ENCODE measurements at regions not wholly inside any gene's neighbourhood (a gene's known extent, or its start where the extent isn't known, plus 50 kb on each side); places are given as distances from the start of the nearest gene placed in this dataset.

GRCh38 chr14:101219896-101220703 lies 316.6 kb upstream of the RTL1 start:
- no peak for DNase-seq

- no peak for DNase-seq
These were observed 317.5 kb upstream of the RTL1 start for GRCh38 chr14:101220921-101221510.

DNA sequence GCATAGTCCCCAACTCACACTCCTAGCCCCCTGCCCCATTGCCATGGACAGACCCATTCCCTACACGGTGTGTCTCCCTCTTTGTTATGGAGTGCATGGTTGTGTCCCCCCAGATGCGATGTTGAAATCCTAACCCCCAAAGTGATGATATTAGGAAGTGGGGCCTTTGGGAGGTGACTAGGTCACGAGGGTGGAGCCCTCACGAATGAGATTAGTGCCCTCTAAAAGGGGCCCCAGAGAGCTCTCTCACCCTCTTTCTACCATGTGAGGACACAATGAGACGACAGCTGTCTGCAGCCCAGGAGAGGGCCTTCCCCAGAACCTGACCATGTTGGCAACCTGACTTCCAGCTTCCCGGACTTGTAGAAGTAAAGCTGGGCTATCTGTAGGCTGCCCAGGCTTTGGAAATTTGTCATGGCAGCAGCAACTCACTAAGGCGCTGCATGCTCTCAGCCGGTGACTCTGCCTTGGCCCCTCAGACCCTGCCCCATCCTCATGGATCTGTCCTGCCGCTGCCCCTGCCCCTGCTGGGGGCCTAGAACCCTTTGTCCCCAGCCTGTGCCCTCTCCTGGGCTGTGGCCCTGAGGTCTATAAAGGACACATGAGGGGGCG lies 318.1 kb upstream of the RTL1 start:
- DNase-seq = no peak

- DNase-seq = no peak
These were observed 319.0 kb upstream of the RTL1 start for GRCh38 chr14:101222362-101223070.

DNA sequence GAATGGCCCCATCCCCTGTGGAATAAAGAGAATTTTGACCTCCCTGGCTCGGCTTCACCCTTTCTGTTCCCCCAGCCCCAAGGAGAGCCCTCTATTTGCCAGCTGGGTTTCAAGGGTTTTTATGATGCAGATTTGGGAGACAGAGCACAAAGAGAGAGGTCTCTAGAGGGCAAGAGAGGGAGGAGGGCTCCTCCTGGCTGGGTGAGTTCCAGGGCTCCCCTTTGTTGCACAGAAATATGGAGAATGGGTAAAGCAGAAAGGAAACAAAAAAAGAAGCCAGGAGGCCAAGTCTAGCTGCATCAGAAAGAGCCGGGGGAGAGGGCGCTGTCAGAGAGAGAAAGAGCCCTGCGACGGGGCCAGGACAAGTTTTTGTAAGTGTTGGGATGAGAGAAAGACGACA lies 319.6 kb upstream of the RTL1 start:
- DNase-seq = no peak

GRCh38 chr14:101223561-101224162 lies 320.1 kb upstream of the RTL1 start:
- DNase-seq = no peak

- no peak for DNase-seq
These were observed 321.0 kb upstream of the RTL1 start for GRCh38 chr14:101224356-101225156.

DNA sequence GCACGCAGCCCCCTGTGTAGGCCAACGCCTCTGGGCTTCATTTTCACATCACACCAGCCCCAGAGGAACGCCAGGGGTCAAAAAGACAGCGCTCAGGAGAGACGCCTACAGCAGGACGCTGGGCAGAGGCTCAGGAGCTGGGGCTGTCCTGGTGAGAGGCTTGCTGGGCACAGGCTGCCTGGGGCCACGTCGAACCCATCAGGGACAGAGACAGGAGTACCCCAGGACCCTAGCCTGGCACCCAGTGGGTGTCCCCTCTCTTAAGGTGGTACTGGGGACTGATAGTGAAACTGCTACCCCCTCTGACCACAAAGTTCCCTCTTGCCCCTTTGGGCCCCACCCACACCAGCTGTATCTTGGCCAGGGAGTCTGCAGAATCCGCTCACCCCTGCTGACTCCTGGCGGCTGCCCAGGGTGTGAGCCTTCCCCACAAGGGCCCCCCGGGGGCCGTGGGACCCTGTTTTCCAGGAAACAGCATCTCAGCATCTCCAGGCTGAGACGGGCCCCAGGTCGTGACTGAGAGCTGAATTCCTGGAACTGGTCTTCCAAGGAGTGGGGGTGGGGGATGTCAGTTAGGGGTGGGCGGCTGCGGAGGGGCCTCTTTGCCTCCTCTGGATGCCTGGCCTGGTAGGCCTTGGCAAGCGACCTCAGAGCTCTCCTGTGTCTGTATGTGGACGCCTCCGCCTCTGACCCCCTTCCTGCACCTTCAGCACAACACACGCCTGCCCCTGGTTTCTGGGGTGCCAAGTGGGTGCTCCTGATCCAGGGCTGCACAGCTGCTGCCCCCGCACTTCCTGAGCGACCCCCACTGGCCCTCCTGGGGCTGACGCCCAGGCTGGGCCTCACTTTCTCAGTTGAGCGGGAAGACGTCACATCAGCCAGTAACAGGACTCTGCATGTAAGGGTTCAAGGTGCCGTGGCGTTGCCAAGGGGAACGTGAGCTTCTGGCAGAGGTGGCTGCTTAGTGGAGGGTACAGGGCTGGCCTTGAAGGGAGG lies 321.9 kb upstream of the RTL1 start:
- DNase-seq = no peak

GRCh38 chr14:101226265-101226602 lies 322.7 kb upstream of the RTL1 start:
- no peak for DNase-seq

DNA sequence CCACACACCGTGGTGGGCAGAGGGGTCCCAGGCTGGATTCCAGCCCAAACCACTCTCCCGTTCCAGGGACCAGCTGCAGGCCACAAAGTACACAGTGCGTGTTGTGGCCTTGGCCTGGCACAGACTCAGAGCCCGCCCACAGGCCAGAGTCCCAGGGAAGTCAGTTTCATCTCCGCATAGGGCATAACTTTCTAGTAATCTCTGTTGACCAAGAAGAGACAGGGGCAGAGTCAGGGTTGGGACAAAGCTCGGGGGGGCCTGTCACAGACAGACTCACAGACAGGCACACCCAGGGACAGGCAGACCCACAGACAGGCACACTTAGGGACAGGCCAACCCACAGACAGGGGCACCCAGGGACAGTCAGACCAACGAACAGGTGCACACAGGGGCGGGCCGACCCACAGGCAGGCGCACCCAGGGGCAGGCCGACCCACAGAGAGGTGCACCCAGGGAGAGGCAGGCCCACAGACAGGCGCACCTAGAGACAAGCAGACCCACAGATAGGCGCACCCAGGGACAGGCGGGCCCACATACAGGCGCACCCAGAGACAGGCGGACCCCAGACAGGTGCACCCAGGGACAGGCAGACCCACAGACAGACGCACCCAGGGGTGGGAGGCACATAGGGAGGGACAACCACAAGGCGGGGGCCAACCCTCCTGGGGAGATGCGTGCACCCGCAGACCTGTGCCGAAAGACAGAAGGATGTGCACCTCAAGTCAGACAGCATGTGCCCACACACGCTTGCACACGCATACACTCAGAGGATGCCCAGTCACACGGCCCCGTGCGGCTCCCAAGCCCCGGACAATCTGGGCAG lies 323.3 kb upstream of the RTL1 start:
- no peak for DNase-seq

- DNase-seq = no peak
These were observed 324.4 kb upstream of the RTL1 start for GRCh38 chr14:101227611-101228594.

DNA sequence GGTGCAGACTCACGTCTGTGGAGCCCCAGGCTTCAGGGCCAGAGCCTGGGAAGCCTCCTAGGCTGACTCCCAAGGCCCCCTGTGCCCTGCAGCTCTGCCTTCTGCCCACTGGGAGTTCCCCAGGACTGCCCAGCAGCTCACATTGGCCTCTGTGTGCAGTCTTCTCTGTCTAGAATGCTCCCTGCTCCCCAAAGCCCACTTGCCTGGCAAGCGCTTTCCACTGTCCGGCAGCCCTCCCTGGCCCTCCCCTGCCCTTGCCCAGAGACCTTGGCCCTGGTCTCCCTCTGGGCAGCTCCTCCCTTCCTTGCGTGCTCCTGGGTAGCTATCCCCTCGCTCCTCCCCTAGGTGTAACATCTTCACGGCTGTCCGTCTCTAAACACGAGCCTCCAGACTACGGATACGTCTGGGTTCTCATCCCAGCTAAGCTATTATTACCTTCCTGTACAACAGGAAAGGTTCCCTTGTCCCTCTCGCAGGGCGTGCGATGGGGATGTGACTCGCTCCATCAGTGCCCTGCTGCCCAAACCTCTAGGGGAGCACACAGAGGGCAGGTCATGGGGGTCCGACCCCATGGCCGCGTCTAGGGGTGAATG lies 325.5 kb upstream of the RTL1 start:
- no peak for DNase-seq

- no peak for DNase-seq
These were observed 326.1 kb upstream of the RTL1 start for GRCh38 chr14:101229666-101230065.

DNA sequence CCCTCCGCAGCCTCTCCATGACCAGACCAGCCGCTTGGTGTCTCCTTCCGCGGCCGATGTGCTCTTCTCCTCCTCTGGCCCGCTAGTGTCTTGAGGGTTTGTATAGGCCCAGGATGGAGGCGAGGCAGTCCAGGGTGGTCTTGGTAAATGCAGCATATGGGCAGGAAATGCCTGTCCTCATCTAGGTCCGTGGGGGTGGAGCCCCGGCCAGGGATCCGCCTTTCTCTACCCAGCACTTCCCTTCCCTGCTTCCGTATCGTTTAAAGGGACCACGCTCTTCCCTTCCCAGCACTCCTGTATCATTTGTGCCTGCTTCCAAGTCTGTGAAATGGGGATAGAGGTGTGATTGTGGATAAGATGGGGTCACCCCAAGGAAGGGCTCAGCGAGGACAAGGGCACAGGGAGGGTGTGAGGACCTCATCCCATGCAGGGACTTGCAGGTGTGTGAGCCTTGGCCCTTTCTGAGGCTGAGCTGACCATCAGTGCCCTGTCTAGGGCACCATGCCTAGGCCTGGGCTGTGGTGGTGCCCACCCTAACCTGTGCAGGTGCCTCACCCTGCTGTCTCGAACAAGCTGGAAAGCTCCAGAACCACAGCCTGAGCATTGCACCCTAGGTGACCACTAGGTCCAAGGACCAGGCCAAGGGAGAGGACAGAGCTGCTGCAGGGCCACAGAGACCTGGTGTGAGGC lies 326.8 kb upstream of the RTL1 start:
- DNase-seq = no peak

DNA sequence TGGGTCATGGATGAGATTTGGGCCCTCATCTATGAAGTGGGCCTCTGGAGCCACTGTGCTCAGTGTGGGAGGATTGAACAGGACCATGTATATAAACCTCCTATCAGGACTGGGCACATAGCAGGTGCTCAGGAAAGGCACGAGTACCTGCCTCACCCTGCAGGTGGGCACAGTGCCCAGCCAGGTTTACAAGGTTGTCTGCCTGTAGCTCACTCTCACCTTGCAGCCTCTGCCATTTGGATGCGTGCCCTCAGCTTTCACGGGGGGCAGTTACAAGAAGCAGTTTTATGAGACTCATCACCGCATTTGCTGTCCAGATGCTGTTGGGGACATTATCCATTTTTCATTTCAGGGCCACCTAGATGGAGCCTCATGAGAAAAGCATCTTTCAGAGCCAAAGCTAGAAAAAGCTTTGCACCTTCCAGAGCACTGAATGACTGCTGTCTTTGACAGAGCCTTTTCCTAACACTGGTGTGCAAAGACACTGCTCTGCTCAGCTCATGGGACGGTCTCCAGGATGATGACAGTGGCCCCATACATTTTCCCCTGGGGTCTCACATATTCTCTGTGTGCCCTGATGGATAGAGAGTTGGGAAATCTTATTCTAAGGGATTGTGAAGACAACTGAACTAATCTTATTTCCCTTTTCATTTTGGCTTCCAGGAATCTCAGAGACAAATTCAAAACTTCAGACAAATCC lies 327.5 kb upstream of the RTL1 start:
- DNase-seq = no peak

GRCh38 chr14:101231828-101232227 lies 328.3 kb upstream of the RTL1 start:
- no peak for DNase-seq

GRCh38 chr14:101232340-101233020 lies 328.8 kb upstream of the DIO3 start:
- no peak for DNase-seq

Data from central memory CD4-positive, alpha-beta T cell (primary cell).